Stimulated activated effector memory CD8-positive, alpha-beta T cell treated with anti-CD3 and anti-CD28 coated beads, Interleukin-12 subunit alpha, Interleukin-12 subunit beta, amount 100 ng/mL, for 72 hours (primary cell): ENCODE measurements at regions not wholly inside any gene's neighbourhood (a gene's known extent, or its start where the extent isn't known, plus 50 kb on each side); places are given as distances from the start of the nearest gene placed in this dataset.

Experiments
- ATAC-seq: fragments of 150-1000 bp; cut with Tn5 transposase; 2 replicates; pipeline ENCODE4 v1.10.0; 2021
- DNase-seq, 2 donors: peaks; one replicate each; pipeline ENCODE4 v3.0.0; 2021 to 2022; ENCODE audit warnings: low spot score in 2 of 2
- H3K27ac Mint-ChIP-seq: one replicate; pipeline ENCODE4 v1.8.0; 2022; ENCODE audit warnings: mild to moderate bottlenecking, mixed read lengths
- H3K36me3 Mint-ChIP-seq: one replicate; pipeline ENCODE4 v1.8.0; 2022; ENCODE audit warnings: mild to moderate bottlenecking, mixed read lengths
- H3K4me1 Mint-ChIP-seq: one replicate; pipeline ENCODE4 v1.8.0; 2022; ENCODE audit warnings: mixed read lengths
- H3K4me3 Mint-ChIP-seq: one replicate; pipeline ENCODE4 v1.8.0; 2022; ENCODE audit warnings: mild to moderate bottlenecking, mixed read lengths
- H3K9me3 Mint-ChIP-seq: one replicate; pipeline ENCODE4 v1.8.0; 2022; ENCODE audit warnings: mixed read lengths

DNA sequence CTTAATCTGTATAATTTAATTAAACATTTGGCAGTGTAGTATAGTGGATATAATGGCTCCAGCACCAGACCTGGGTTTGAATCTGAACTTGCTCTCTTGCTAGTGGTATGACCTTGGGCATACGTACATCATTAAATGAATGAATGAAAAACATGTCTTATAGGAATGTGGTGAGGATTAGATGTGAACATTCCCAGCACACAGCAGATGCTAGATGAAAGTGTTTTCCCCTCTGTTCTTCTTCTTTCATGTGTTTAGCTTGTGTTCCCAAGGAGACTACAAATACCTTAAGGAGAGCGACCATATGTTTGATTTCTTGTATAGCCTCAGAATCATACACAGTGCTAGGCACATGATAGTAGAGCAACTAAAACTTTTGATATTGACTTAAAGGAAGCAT lies 56.5 kb downstream of the CT47B1 start:
- Mint-ChIP-seq H3K27ac (no peak overlapping the region), H3K9me3 (no peaks in the 10 kb centered on the region), H3K4me1 (no peaks in the 10 kb centered on the region), H3K4me3 (no peak overlapping the region), H3K36me3 (no peaks in the 10 kb centered on the region)
- DNase-seq (no peak), ATAC-seq (no peak)

DNA sequence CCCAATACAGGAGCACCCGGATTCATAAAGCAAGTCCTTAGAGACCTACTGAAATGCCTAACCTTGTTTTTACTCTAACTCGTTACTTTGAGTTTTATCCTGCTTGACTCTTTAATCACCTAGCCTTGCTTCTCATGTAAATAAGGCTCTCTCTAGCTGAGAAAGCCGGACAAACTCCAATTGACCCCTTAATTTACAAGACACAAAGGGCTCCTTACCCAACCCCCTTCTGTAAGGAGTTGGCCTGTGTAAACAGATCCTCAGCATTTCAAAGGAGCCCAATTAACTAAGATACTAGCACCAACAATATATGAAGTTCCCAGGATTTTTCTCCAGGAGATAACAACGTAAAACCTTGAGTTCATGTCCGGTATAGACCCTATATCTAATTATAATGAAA lies 61.7 kb downstream of the CT47B1 start:
- DNase-seq, result no peak
- H3K4me3 Mint-ChIP-seq, result no peak overlapping the region
- ATAC-seq, result no peak
- no peaks in the 10 kb centered on the region for H3K9me3 Mint-ChIP-seq
- no peaks in the 10 kb centered on the region for H3K4me1 Mint-ChIP-seq
- H3K36me3 Mint-ChIP-seq, result no peaks in the 10 kb centered on the region
- no peak overlapping the region for H3K27ac Mint-ChIP-seq

DNA sequence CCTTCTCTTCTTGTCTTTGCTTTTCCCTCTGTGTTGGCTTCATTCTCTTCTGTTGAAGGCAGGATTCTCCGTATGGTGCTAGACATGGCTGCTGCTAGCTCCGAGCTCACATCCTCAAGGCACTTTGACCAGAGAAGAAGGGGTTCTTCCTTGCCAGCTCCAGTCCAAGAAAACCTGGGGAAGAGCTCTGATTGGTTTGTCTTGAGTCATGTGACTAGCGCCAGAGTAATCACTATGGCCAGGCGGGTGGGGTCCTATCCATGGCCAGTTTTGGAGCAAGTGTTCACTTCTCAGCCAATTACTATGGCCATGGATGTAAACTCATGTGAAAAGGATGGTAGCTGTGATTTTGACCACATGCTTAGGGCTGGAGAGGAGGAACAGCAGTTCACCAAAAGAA lies 74.2 kb downstream of the CT47B1 start:
- Mint-ChIP-seq H3K4me3 (no peak overlapping the region), H3K27ac (no peak overlapping the region), H3K9me3 (no peaks in the 10 kb centered on the region), H3K4me1 (no peaks in the 10 kb centered on the region), H3K36me3 (no peaks in the 10 kb centered on the region)
- DNase-seq, result no peak
- ATAC-seq, result no peak

DNA sequence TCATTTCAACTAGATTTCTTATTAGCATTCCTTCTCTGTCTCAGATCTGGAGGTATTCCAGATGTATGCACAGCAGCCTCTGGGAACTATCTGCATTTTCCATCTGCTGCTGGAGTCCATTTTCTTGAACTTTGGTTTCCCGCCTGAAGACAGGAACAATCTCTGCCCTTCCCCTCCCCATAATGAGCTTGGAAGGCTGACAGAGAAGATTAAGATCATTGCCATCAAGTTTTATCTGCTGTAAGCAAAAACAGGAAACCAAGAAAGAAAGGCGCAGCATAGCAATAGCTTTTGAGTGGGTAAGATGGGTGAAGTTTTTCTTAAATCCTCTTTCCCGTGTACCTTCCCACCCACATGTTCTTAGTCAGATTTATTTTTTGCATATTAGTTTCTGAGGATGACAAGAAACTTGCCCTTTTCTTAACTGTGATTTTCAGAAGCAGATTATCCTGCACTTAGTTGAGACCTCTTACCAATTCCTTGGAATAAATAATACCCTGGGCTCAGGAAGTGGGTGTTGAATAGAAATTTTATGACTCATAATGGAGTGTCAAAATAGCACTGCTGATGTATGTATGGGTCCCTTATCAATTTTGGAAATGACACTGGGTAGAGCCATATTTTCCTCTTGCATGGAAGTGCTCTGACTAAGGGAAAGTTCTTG lies 78.3 kb downstream of the CT47B1 start:
- DNase-seq, result no peak
- Mint-ChIP-seq H3K4me1 (no peaks in the 10 kb centered on the region), H3K9me3 (no peaks in the 10 kb centered on the region), H3K36me3 (no peaks in the 10 kb centered on the region), H3K27ac (no peak overlapping the region), H3K4me3 (no peak overlapping the region)
- ATAC-seq, result no peak

DNA sequence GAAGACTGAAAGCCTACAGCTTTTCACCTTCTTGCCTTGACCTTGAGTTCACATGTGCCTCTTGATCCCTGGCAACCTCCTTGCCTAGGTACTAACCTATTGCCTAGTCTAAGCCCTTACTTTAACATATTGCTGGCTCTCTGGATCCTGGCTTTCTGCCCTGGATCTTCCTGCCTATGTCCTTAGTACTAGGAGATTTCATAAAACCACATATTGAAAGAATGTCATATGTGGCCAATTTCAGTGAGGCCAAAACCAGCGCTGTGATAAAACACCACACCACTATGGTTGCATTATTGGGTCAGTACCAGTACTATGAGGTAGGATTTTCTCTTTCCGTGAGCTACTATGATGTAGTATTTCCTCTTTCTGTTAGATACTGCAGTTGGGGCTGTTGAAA lies 80.4 kb downstream of the CT47B1 start:
- Mint-ChIP-seq H3K27ac (no peak overlapping the region), H3K4me1 (peaks cover 3% of the 10 kb centered on the region), H3K4me3 (no peak overlapping the region), H3K36me3 (no peaks in the 10 kb centered on the region), H3K9me3 (no peaks in the 10 kb centered on the region)
- DNase-seq (no peak), ATAC-seq (no peak)

DNA sequence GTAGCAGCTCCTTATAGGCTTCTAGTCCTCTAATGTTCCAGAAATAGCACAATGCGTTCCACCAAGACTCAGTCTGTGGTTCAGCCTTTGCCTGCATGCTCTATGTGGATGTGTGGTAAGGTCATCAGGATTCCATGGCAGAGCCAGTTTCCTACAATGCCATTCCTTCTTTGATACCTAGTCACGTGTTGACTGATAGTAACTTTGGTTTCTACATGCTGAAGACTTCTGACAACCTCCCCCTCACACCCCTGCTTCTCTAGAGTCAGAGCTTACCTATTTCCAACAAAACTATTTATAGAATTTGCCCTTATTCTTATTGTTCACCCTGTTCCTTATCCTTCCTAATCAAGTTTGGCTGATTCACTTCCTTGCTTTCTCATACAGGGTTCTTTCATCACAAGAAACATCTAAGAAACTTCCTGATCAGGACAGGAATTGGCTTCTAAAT lies 81.1 kb downstream of the CT47B1 start:
- no peak overlapping the region for H3K27ac Mint-ChIP-seq
- no peak for ATAC-seq
- no peaks in the 10 kb centered on the region for H3K36me3 Mint-ChIP-seq

DNA sequence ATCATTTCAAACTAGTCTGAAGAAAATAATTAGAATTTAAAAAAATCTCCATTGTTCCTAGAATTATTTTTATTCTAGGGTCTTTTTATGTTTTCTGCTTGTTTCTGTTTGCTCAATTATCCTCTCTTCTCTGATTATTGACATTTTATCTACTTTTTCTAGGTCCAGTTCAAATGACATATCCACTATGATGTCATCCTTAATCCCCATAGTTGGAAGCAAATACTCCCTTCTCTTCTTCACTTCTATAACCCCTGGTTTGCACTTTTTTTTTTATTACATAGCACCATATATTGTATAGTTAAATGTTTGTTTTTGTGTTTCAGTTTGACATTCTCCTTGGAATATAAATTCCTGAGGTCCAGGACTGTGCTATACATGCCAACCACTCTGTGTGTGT lies 82.6 kb downstream of the CT47B1 start:
- H3K27ac Mint-ChIP-seq, result no peak overlapping the region
- no peak for DNase-seq
- H3K4me1 Mint-ChIP-seq, result peaks cover 5% of the 10 kb centered on the region
- ATAC-seq, result no peak
- H3K4me3 Mint-ChIP-seq, result no peak overlapping the region
- H3K36me3 Mint-ChIP-seq, result no peaks in the 10 kb centered on the region
- no peaks in the 10 kb centered on the region for H3K9me3 Mint-ChIP-seq

More for the DNA sequence above, 81.1 kb downstream of the CT47B1 start:
- no peak for DNase-seq
- no peak overlapping the region for H3K4me3 Mint-ChIP-seq
- H3K9me3 Mint-ChIP-seq, result no peaks in the 10 kb centered on the region
- peaks cover 5% of the 10 kb centered on the region for H3K4me1 Mint-ChIP-seq

DNA sequence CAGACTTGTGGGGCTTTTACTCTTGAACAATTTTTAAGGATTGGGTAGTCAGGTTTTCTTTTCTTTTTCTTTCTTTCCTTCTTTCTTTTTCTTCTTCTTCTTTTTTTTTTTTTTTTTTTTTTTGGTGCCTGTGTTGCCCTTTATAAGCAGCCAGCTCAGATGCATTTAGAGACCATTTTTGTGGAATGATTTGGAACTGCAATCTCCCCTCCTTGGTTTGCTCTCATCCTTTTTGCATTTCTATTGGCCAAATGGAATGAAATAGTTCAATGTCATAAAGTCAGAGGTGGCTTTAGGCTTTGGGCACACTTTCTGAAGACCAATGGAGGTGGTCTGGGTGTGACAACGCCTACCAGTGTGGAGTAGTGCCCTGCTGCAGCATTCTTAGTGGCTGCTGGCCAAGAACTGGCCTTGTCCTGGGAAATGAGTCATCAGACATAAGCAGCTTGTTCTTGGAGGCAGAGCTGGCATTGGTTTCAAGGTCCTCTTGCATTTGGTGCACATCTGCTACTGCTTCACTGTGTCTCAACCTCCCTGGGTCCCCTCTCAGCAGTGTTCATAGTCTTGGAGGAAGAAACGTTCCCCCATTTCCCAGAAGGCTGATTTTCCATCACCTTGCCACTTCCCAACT lies 84.5 kb downstream of the CT47B1 start:
- DNase-seq, result no peak
- H3K9me3 Mint-ChIP-seq, result no peaks in the 10 kb centered on the region
- no peak overlapping the region for H3K27ac Mint-ChIP-seq
- H3K36me3 Mint-ChIP-seq, result no peaks in the 10 kb centered on the region
- ATAC-seq, result no peak
- peaks cover 5% of the 10 kb centered on the region for H3K4me1 Mint-ChIP-seq
- no peak overlapping the region for H3K4me3 Mint-ChIP-seq

DNA sequence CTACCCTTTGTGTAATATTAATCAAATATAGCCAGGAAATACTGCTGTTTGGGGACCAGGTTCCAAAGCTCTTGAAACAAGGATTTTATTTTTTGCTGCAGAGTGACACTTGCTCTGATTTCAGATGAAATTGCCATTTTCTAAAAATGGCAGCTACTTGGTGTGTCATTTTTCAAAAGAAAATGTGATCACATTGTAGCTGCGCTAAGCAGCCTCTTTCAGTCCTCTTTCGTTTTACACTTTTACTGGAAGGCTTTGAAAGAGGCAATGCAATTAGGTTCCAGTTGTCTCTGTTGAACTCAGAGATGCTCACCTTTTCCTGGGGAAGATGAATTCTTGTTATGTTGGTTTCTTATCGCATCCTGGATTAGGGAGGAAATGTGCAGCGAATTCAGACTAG lies 85.1 kb downstream of the CT47B1 start:
- Mint-ChIP-seq H3K9me3 (no peaks in the 10 kb centered on the region), H3K4me3 (no peak overlapping the region), H3K27ac (no peak overlapping the region), H3K36me3 (no peaks in the 10 kb centered on the region), H3K4me1 (peaks cover 5% of the 10 kb centered on the region)
- ATAC-seq, result no peak
- no peak for DNase-seq

DNA sequence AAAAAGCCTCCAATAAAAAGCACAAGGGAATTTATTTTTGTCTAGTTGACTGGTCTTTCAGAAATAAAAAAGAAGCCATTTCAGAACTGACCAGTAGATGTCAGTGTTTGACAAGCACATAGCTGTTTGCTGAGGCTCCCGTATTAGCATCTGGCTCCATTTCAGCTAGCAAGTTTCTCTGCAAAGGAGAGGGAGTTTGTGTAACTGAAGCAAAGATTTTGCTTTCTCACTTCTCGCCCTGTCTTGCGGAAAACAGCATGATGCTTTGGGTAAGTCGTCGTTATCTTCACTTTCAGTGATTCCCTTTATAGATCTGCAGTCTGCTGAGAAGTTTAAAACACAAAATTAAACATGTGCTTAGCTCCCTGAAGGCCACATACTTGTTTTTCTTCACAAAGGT lies 85.5 kb downstream of the CT47B1 start:
- ATAC-seq (no peak), DNase-seq (no peak)
- H3K4me3 Mint-ChIP-seq, result no peak overlapping the region
- H3K27ac Mint-ChIP-seq, result no peak overlapping the region
- no peaks in the 10 kb centered on the region for H3K9me3 Mint-ChIP-seq
- H3K4me1 Mint-ChIP-seq, result peaks cover 5% of the 10 kb centered on the region
- H3K36me3 Mint-ChIP-seq, result no peaks in the 10 kb centered on the region

DNA sequence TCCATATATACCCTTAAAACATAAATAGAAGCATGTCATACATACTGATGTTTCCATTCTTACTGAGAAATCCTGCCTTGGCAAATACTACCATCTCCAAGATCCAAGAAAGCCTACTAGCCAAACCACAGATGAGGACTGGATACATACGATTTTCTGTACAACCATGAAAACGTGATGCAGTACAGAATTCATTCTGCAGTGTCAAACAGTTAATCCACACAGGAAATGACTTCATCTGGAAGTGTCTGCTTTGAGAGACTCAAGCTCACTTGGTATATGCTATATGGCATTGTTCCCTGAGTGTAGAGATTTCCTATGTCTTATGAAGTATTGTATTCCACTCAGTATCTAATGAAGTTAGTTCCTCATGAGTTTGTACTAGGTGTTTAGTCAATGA lies 94.3 kb downstream of the CT47B1 start:
- Mint-ChIP-seq H3K36me3 (no peaks in the 10 kb centered on the region), H3K27ac (no peak overlapping the region), H3K4me3 (no peak overlapping the region), H3K4me1 (no peaks in the 10 kb centered on the region), H3K9me3 (no peaks in the 10 kb centered on the region)
- ATAC-seq (no peak), DNase-seq (no peak)

DNA sequence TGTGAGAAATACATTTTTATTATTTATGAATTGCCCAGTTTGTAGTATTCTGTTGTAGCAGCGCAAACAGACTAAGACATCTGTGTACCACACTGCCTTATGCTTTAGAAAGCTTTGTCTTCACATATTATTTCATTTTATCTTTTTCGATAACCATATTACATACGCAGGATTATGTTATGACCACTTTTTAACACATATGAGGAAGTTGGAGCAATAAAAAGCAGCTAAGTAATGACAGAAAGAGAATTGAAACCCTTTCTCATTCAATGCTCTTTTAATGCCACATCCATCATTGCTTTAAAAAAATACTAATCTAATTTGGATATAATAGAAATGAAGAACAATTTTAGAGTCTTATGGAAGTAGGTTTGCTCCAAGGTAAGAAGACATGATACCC lies 99.7 kb downstream of the CT47B1 start:
- Mint-ChIP-seq H3K4me1 (no peaks in the 10 kb centered on the region), H3K36me3 (no peaks in the 10 kb centered on the region), H3K9me3 (no peaks in the 10 kb centered on the region), H3K4me3 (no peak overlapping the region), H3K27ac (no peak overlapping the region)
- DNase-seq (no peak), ATAC-seq (no peak)

DNA sequence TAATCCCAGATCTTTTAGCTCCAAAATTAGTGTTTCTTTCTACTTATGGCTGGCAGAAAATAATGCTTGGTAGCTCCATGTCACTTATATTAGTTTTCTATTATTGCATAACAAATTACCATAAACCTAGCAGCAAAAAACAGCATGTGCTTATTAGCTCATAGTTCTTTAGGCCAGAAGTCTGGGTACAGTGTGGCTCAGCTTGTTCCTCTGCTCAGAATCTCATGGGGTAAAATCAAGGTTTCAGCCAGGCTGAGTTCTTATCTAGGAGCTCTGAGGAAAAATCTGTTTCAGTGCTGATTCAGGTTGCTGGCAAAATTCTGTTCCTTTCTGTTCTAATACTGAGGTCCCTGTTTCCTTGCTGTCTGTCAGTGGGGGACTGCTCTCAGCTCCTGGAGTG lies 101.1 kb downstream of the CT47B1 start:
- no peak for DNase-seq
- no peak for ATAC-seq
- H3K36me3 Mint-ChIP-seq, result no peaks in the 10 kb centered on the region
- H3K4me3 Mint-ChIP-seq, result no peak overlapping the region
- no peaks in the 10 kb centered on the region for H3K9me3 Mint-ChIP-seq
- H3K27ac Mint-ChIP-seq, result no peak overlapping the region
- no peaks in the 10 kb centered on the region for H3K4me1 Mint-ChIP-seq

DNA sequence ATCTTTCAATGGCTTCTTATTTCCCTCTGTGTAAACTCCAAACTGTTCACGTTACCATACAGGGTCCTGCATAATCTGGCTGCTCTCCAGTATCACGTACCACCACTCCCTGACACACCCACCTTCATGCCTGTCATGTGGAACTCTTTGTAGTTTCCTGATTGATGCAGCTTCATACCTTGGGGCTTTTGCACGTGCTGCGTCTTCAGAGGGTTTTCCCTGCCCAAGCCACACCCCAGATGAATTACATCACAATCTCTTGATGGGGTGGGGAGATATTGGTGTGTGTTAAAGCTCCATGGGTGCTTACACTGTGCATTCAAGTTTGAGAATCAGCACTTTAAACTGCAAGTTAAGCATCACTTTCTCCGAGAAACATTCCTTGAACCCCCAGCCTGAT lies 101.9 kb downstream of the CT47B1 start:
- Mint-ChIP-seq H3K27ac (no peak overlapping the region), H3K4me3 (no peak overlapping the region), H3K9me3 (no peaks in the 10 kb centered on the region), H3K36me3 (no peaks in the 10 kb centered on the region), H3K4me1 (no peaks in the 10 kb centered on the region)
- ATAC-seq (no peak), DNase-seq (no peak)

DNA sequence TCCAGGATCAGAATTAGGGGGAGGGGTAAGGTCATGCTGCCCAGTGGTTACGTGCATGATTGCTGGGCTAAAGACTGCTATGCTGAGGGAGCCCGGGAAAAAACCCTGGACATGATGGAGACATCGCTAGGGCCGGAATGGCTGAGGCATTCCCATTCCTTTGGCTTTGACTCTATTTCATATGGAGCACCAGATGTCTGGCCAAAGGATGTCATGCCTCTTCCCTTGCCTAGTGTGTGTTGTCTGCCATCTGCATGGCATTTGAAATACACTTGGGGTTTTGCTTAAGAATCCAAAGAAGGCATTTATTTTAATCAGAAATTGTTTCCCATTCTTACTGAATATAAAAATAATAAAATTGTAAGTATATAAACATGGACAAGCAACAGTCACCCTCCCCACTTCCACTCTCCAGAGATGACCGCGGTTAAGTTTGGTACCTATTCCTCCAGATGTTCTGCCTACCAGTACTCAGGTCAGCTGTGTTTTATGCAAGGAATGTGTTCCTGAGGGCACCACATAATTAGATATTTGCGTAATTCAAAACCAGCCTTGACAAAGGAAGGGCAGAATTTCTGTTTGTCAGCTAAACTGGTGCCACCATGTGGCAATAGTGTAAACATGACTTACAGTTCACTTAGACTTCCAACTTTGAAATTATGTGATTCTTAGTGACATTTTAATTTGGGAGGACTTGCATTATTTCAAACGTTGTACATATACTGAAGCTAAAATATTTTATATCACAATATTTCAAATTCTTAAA lies 105.9 kb downstream of the CT47B1 start:
- Mint-ChIP-seq H3K27ac (no peak overlapping the region), H3K4me3 (no peak overlapping the region), H3K9me3 (no peaks in the 10 kb centered on the region), H3K4me1 (no peaks in the 10 kb centered on the region), H3K36me3 (no peaks in the 10 kb centered on the region)
- DNase-seq (no peak), ATAC-seq (no peak)

DNA sequence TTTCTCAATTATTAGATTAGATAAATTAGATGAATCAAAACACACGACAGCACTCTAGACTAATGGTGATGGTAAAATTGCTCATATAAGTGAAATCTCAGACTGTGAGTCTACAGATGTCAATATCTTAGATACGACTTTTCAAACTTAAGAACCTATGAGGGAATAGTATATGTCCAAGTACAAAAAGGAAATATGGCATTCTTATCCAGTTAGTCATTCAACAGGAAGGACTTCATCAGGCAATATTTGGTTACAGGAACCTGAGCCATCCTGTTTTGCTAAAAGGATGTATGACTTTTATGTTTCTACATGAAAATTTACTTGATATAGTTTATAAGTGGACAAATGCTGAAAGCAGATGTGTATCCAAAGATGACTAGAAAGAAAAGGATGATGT lies 107.0 kb downstream of the CT47B1 start:
- DNase-seq, result no peak
- no peaks in the 10 kb centered on the region for H3K9me3 Mint-ChIP-seq
- H3K27ac Mint-ChIP-seq, result no peak overlapping the region
- no peaks in the 10 kb centered on the region for H3K36me3 Mint-ChIP-seq
- no peak overlapping the region for H3K4me3 Mint-ChIP-seq
- no peaks in the 10 kb centered on the region for H3K4me1 Mint-ChIP-seq
- no peak for ATAC-seq
